ENCODE measurements at regions not wholly inside any gene's neighbourhood (a gene's known extent, or its start where the extent isn't known, plus 50 kb on each side); places are given as distances from the start of the nearest gene placed in this dataset.

DNA sequence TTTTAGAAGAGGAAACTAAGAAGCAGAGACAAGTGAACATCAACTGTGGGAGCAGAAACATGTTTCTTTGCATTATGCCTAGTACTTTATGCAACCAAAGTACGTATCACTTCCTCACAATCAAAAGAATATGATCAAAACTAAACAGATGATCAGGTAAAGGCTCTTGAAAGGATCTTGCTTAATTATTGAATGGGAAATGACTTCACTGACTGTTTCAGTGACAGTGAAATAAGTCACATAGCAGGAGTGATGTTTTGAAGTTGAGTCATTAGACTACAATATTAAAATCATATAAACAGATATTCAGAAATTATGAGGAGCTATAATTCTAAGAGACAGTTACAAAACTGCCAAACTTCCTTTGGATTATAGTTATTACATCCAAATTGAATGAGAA is 527.3 kb downstream of the MTRR start:
- TF ChIP-seq, protein P1, sequence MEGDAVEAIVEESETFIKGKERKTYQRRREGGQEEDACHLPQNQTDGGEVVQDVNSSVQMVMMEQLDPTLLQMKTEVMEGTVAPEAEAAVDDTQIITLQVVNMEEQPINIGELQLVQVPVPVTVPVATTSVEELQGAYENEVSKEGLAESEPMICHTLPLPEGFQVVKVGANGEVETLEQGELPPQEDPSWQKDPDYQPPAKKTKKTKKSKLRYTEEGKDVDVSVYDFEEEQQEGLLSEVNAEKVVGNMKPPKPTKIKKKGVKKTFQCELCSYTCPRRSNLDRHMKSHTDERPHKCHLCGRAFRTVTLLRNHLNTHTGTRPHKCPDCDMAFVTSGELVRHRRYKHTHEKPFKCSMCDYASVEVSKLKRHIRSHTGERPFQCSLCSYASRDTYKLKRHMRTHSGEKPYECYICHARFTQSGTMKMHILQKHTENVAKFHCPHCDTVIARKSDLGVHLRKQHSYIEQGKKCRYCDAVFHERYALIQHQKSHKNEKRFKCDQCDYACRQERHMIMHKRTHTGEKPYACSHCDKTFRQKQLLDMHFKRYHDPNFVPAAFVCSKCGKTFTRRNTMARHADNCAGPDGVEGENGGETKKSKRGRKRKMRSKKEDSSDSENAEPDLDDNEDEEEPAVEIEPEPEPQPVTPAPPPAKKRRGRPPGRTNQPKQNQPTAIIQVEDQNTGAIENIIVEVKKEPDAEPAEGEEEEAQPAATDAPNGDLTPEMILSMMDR (IDR thresholded peaks at IDR 0.05 in 8 of 11, conservative IDR thresholded peaks at IDR 0.05 in 3 of 11) = no peak
- TF ChIP-seq POLR2A (IDR thresholded peaks at IDR 0.05) (no peak), POLR2AphosphoS5 (IDR thresholded peaks at IDR 0.05) (no peak)
